HG03060 (cell line): ENCODE measurements at regions not wholly inside any gene's neighbourhood (a gene's known extent, or its start where the extent isn't known, plus 50 kb on each side); places are given as distances from the start of the nearest gene placed in this dataset.
"Not testable (repeated sequence)": the region's sequence is repeated elsewhere in the genome, so short reads cannot be mapped to it uniquely, and the experiment has no call there.

Source experiments
- ATAC-seq: cut with Tn5 transposase; IDR thresholded peaks from one replicate; pipeline ENCODE4 v1.9.1; 2021; ENCODE audit warnings: low read depth, moderate number of reproducible peaks; ENCODE audit not compliant: unreplicated experiment

- no peak for ATAC-seq
These were observed 79.0 kb upstream of the CDH7 start for GRCh38 chr18:65671621-65672415.

GRCh38 chr18:65670145-65670544, 80.7 kb upstream of the CDH7 start:
- ATAC-seq, result not testable (repeated sequence)

- no peak for ATAC-seq
These were observed 89.4 kb upstream of the CDH7 start for GRCh38 chr18:65661391-65661790.

GRCh38 chr18:65659912-65660311, 90.9 kb upstream of the CDH7 start:
- ATAC-seq, result no peak

- ATAC-seq, result no peak
These were observed 91.5 kb upstream of the CDH7 start for GRCh38 chr18:65659312-65659711.

GRCh38 chr18:65651192-65651591, 99.6 kb upstream of the CDH7 start:
- no peak for ATAC-seq

- no peak for ATAC-seq
These were observed 118.6 kb upstream of the CDH7 start for GRCh38 chr18:65632236-65632635.

GRCh38 chr18:65631766-65632165, 119.0 kb upstream of the CDH7 start:
- ATAC-seq, result no peak

GRCh38 chr18:65628390-65628789, 122.4 kb upstream of the CDH7 start:
- ATAC-seq, result no peak

GRCh38 chr18:65623676-65624075, 127.1 kb upstream of the CDH7 start:
- no peak for ATAC-seq

- ATAC-seq, result no peak
These were observed 128.4 kb upstream of the CDH7 start for GRCh38 chr18:65622436-65622835.

- no peak for ATAC-seq
These were observed 130.6 kb upstream of the CDH7 start for GRCh38 chr18:65620076-65620696.

- no peak for ATAC-seq
These were observed 139.9 kb upstream of the CDH7 start for GRCh38 chr18:65610939-65611338.

GRCh38 chr18:65608471-65608870, 142.3 kb upstream of the CDH7 start:
- no peak for ATAC-seq

GRCh38 chr18:65607161-65607560, 143.7 kb upstream of the CDH7 start:
- no peak for ATAC-seq

- ATAC-seq, result no peak
These were observed 144.2 kb upstream of the CDH7 start for GRCh38 chr18:65606551-65607130.

- ATAC-seq, result not testable (repeated sequence)
These were observed 145.5 kb upstream of the CDH7 start for GRCh38 chr18:65605352-65605751.

GRCh38 chr18:65601775-65602174, 149.0 kb upstream of the CDH7 start:
- no peak for ATAC-seq

- ATAC-seq, result no peak
These were observed 158.4 kb upstream of the CDH7 start for GRCh38 chr18:65592435-65592834.

- no peak for ATAC-seq
These were observed 163.3 kb upstream of the CDH7 start for GRCh38 chr18:65587491-65587890.

- ATAC-seq, result not testable (repeated sequence)
These were observed 168.7 kb upstream of the CDH7 start for GRCh38 chr18:65582094-65582493.

GRCh38 chr18:65568866-65569265, 181.9 kb upstream of the CDH7 start:
- ATAC-seq, result no peak
